Ascending aorta (tissue), 2 donors: ENCODE measurements at regions not wholly inside any gene's neighbourhood (a gene's known extent, or its start where the extent isn't known, plus 50 kb on each side); places are given as distances from the start of the nearest gene placed in this dataset.
A peak's percentile ranks its signal among the peaks of the same experiment; 100 is the strongest.

Source experiments
- DNase-seq, 2 donors: peaks; one replicate each; pipeline ENCODE4 v3.0.0-alpha.2; 2019; ENCODE audit warnings: low spot score in 2 of 2
- H3K27ac ChIP-seq, 2 donors: fragments of 200-600 bp; sonication (generic); one replicate each; pipeline ENCODE4 v1.5.1; 2016 to 2017; ENCODE audit warnings: mild to moderate bottlenecking in 1 of 2
- H3K27me3 ChIP-seq: fragments of 200-600 bp; sonication (generic); one replicate; pipeline ENCODE4 v1.5.1; 2017
- H3K36me3 ChIP-seq, 2 donors: fragments of 200-600 bp; sonication (generic); one replicate each; pipeline ENCODE4 v1.5.1; 2016
- H3K4me1 ChIP-seq, 2 donors: fragments of 200-600 bp; sonication (generic); one replicate each; pipeline ENCODE4 v1.5.1; 2016 to 2017; ENCODE audit warnings: mild to moderate bottlenecking in 1 of 2
- H3K4me3 ChIP-seq, 2 donors: fragments of 200-600 bp; sonication (generic); one replicate each; pipeline ENCODE4 v1.5.1; 2016 to 2017; ENCODE audit warnings: mild to moderate bottlenecking in 1 of 2
- H3K9me3 ChIP-seq, 2 donors: fragments of 200-600 bp; sonication (generic); one replicate each; pipeline ENCODE4 v1.5.1; 2016
- CTCF ChIP-seq, 3 experiments: fragments of 200-600 bp in 2 of 3; fragments of 450-650 bp in 1 of 3; sonication (generic) in 2 of 3; IDR thresholded peaks; one replicate each; pipeline ENCODE4 v1.5.1; 2016 to 2019; ENCODE audit warnings: antibody characterized with exemption in 3 of 3, mild to moderate bottlenecking in 1 of 3, moderate library complexity in 1 of 3
- intact Hi-C: fragments of 100-400 bp; cut with DNase I; formaldehyde crosslinking; loops from one replicate; pipeline ENCODE4 v1.15.1; 2023

- H3K4me3 ChIP-seq, result no peak overlapping the region
- no peak for TF ChIP-seq CTCF (IDR thresholded peaks at IDR 0.05)
- H3K4me1 ChIP-seq, result no peaks in the 10 kb centered on the region
- no peaks in the 10 kb centered on the region for H3K27me3 ChIP-seq
- no peak overlapping the region for H3K27ac ChIP-seq
- H3K9me3 ChIP-seq, result no peaks in the 10 kb centered on the region
- intact Hi-C loops, result no loop called here
- no peak for DNase-seq
- no peaks in the 10 kb centered on the region for H3K36me3 ChIP-seq
These were observed 624.4 kb upstream of the ARGLU1 start for GRCh38 chr13:107192289-107192688.

- intact Hi-C loops, result no loop called here
- DNase-seq, result no peak
- Histone ChIP-seq H3K4me1 (no peaks in the 10 kb centered on the region), H3K4me3 (no peak overlapping the region), H3K27ac (no peak overlapping the region), H3K9me3 (no peaks in the 10 kb centered on the region), H3K27me3 (no peaks in the 10 kb centered on the region), H3K36me3 (no peaks in the 10 kb centered on the region)
- TF ChIP-seq CTCF (IDR thresholded peaks at IDR 0.05), result no peak
These were observed 622.1 kb upstream of the ARGLU1 start for GRCh38 chr13:107190065-107190464.

GRCh38 chr13:107185889-107186288 lies 618.0 kb upstream of the ARGLU1 start:
- no peaks in the 10 kb centered on the region for H3K9me3 ChIP-seq
- no peak for DNase-seq
- no peak for TF ChIP-seq CTCF (IDR thresholded peaks at IDR 0.05)

GRCh38 chr13:107170270-107170931 lies 602.5 kb upstream of the ARGLU1 start:
- no peak for TF ChIP-seq CTCF (IDR thresholded peaks at IDR 0.05)
- DNase-seq, result no peak
- no peaks in the 10 kb centered on the region for H3K4me1 ChIP-seq
- H3K27me3 ChIP-seq, result no peaks in the 10 kb centered on the region
- no peaks in the 10 kb centered on the region for H3K9me3 ChIP-seq
- no peak overlapping the region for H3K4me3 ChIP-seq
- intact Hi-C loops, result no loop called here
- H3K36me3 ChIP-seq, result no peaks in the 10 kb centered on the region
- no peak overlapping the region for H3K27ac ChIP-seq

More at GRCh38 chr13:107185889-107186288, 618.0 kb upstream of the ARGLU1 start:
- H3K4me3 ChIP-seq, result no peak overlapping the region
- intact Hi-C loops, result no loop called here
- no peaks in the 10 kb centered on the region for H3K4me1 ChIP-seq
- H3K36me3 ChIP-seq, result no peaks in the 10 kb centered on the region
- H3K27me3 ChIP-seq, result no peaks in the 10 kb centered on the region
- H3K27ac ChIP-seq, result no peak overlapping the region

GRCh38 chr13:107157271-107157670 lies 589.3 kb upstream of the ARGLU1 start:
- no peaks in the 10 kb centered on the region for H3K4me1 ChIP-seq
- no peak overlapping the region for H3K27ac ChIP-seq
- no peaks in the 10 kb centered on the region for H3K36me3 ChIP-seq
- H3K4me3 ChIP-seq, result no peak overlapping the region
- no peaks in the 10 kb centered on the region for H3K27me3 ChIP-seq
- intact Hi-C loops, result no loop called here
- DNase-seq, result no peak
- TF ChIP-seq CTCF (IDR thresholded peaks at IDR 0.05), result no peak
- H3K9me3 ChIP-seq, result no peaks in the 10 kb centered on the region

GRCh38 chr13:107144432-107144831 lies 576.5 kb upstream of the ARGLU1 start:
- Histone ChIP-seq H3K4me3 (no peak overlapping the region), H3K27me3 (no peaks in the 10 kb centered on the region), H3K36me3 (no peaks in the 10 kb centered on the region), H3K27ac (no peak overlapping the region), H3K4me1 (peaks cover 0 to 1% of the 10 kb centered on the region in 2 donors), H3K9me3 (no peaks in the 10 kb centered on the region)
- DNase-seq, result no peak
- intact Hi-C loops, result no loop called here
- TF ChIP-seq CTCF (IDR thresholded peaks at IDR 0.05), result peak in 1 of 3 experiments; percentile 10
